Activated CD4-positive, alpha-beta T cell treated with anti-CD3 and anti-CD28 coated beads, Interleukin-10, Interleukin-2, amounts not matched to agents 100 ng/mL and 50 ng/mL, durations not matched to agents 16 hours and 8 hours (primary cell): ENCODE measurements at regions not wholly inside any gene's neighbourhood (a gene's known extent, or its start where the extent isn't known, plus 50 kb on each side); places are given as distances from the start of the nearest gene placed in this dataset.

ENCODE experiments used
- DNase-seq: peaks from one replicate; pipeline ENCODE4 v3.0.0-alpha.2; 2020

DNA sequence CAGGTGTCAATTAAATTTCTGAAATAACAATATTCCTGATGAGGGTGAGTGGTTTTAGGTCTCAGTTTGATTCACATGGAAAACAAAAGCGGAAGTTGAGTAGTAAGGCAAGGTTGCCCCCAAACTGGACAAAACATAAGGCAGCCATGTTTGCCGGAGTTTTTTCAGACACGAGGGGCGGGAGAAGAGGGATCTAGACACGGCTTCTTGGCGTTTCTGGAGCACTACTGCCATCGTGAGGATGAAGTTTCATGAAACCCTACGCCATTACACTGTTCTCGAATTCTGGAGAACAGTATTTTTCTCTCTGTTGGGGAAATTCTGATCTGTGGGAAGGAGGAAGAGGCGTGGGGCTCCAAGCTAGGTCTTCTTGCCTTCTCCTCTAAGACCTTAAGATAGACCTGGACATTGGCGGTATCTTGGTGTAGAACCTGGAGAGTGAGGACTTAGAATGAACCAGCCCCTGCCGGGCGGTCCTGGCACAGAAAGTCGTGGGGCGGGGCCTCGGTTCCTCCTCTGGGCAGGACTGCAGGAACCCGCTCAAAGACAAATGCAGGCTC, 160.3 kb downstream of the OR13H1 start:
- peak; percentile 89 for DNase-seq

DNA sequence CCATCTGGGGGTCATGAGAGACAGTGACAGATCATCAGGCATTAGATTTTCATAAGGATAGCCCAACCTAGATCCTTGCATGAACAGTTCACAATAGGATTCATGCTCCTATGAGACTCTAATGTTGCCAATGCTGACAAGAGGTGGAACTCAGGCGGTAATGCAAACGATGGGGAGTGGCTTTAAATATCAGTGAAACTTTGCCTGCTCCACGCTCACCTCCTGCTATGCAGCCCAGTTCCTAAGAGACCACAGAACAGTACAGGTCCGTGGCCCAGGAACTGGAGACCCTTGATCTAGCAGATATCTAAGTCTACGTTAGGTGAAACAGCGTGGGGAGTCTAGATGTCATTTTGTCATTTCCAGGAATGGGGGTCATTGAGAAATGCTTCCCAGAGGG, 165.7 kb downstream of the OR13H1 start:
- no peak for DNase-seq

DNA sequence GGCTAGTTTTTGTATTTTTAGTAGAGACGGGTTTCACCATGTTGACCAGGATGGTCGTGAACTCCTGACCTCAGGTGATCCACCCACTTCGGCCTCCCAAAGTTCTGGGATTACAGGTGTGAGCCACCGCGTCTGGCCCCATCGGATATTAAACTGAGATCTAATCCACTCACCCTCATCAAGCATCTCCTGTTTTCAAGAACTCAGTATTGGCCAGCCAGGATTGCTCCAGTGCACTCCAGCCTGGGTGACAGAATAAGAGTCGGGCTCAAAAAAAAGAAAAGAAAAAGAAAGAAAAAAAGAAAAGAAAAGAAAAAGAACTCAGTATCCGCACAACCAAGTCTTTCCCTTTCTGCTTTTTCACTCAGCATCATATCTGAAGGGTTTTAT, 167.6 kb downstream of the OR13H1 start:
- no peak for DNase-seq

DNA sequence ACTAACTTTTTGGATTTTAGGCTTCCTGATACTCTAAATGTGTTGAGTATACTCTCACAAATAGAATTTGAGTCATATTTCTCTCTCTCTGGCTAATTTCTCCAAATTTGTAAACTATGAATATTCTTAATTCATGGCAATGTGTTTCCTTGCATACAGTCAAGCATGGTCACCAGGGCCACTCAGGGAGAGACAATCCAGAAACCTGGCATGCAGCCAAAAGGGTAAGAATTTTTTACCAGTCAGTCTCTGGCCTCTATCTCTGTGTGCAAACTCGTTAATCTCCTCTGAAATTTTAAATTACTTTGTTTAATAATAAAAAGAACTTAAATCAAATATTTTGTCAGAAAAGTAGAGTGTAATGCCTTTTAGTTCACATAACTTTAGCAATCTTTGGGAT, 179.8 kb downstream of the OR13H1 start:
- DNase-seq = no peak

DNA sequence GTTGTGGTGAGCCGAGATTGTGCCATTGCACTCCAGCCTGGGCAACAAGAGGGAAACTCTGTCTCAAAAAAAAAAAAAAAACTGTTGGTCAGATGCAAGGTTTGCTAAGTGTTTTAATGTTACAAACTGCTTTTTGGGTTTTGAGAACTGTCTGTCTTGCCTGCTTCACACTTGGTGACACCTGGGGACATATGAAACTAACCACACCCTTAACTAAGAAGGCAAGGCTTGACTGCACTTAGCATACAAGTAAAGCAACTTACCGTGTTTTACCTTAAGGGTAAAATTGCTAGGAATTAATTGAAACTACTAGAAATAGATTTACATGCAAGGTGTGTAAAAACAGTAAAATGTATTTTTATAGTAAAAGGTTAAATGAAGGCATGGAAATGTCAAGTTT, 180.4 kb downstream of the OR13H1 start:
- DNase-seq = no peak

DNA sequence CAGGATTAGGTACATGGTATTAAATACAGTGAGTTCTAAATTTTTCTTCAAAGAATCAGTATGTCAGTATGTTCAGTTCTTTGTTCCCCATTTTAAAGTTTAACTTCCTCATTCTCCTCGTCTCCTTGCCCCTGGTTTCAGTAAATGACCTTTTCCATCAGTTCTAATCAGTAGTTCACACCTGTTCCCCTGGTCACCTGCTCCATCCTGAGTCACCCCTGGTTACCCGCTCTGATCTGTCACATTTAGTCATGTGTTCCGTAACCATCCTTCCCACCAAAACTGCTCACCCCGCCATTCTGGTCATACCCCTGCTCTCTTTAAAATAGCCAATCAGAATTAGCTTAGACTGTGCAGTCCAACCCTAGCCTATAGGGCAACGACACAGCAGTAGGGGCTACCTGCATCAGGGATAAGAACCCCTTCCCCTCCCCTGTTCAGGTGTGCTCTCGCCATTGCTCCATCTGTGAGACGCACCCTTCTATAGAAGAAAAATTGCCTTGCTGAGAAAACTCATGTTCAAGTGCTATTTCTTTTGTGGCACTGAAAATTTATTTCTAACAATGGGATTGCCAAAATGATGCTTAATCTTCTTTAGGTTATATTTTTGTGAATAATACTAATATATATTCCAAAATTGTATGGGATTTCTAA, 181.3 kb downstream of the OR13H1 start:
- DNase-seq = no peak

DNA sequence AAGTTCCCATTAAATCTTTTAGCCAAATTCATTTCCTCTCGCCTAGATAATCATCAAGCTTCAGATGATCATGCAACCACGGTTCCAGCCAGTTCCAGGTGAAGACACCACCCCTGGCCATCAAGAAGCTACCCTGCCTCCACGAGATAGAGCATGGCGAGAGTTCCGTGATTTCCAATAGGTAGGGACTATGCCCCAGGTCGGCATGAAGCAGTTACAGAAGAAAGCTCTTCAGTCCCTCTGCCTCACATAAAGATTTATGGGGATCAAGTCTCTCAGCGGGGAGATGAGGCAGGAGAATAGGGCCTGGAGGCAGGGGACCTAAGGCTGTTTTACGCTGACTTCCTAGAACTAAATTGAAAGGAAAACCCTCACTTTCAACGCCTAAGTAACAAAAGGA, 183.9 kb downstream of the OR13H1 start:
- no peak for DNase-seq

DNA sequence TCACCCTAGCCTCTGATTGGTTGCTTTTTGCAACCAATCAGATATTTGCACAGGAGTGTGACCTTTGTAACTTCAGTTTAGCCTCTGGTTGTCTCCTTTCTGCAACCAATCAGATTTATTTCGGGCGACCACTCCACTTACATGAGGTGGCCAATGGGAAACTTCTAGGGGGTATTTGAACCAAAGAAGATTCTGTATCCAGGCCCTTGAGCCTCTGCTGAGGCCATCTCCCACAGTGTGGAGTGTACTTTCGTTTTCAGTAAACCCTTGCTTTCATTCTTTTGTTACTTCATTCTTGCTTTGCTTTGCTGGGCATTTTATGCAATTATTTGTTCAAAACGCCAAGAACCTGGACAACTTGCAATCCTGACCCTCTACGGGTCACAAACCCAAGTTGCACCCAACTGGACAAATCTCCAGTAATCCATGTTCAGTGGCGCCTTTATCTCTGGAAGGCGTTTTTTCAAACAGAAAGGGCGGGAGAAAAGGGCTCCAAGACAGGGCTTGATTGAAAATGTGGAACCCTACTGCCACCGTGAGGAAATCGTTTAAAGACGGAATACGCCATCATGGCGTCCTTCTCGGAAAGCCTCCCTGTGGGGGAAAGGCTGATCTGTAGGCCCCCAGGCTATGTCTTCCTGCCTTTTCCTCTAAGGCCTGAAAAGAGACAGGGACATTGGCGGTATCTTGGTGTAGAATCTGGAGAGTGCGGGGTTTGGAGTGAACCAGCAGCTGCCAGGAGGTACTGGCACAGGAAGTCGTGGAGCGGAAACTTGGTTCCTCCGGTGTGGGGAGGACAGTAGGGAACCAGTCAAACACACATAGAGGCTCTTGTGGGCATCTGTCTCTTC, 184.6 kb downstream of the OR13H1 start:
- peak; percentile 79 for DNase-seq

DNA sequence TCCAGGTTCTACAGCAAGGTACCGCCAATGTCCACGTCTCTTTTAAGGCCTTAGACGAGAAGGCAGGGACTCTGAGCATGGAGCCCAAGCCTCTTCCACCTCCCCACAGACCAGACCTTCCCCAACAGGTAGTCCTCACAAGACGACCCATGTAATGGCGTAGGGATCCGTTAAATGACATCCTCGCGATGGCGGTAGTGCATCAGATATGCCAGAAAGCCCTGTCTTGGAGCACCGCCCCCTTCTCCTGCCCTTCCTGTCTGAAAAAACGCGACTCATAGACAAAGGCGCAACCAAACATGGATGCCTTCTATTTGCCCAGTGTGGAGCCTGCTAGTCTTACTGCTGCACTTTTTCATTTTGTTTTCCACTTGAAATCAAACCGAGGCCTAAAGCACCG, 185.4 kb downstream of the OR13H1 start:
- peak; percentile 83 for DNase-seq

DNA sequence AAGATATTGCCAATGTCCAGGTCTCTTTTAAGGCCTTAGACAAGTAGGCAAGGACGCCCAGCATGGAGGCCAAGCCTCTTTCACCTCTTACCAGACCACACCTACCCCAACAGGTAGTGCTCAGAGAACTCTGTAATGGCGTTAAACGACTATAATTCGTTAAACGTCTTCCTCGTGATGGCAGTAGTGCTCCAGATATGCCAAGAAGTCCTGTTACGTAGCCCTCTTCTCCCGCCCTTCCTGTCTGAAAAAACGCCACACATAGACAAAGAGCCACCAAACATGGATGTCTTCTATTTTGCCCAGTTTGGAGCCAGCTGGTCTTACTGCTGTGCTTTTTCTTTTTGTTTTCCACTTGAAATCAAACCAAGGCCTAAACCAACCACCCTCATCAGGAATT, 190.7 kb downstream of the OR13H1 start:
- peak; percentile 55 for DNase-seq

DNA sequence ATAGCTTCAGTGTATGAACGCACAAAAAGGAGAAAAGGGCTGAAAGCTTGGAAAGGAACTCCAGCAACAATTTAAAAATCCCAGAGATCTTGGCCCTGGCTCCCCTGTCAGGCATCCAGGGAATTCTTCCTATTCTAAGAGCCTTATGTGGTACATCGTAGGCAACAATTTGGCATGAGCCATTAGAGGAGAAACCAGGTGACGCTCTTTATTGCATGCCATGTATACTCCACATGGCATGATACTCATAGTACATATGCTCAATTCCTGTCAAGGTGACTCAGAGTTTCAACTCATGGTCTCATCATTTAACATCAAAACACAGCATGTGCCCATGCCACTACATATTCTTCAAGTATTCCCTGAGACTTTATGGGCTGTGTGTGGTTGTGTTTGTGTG, 191.3 kb downstream of the OR13H1 start:
- no peak for DNase-seq

DNA sequence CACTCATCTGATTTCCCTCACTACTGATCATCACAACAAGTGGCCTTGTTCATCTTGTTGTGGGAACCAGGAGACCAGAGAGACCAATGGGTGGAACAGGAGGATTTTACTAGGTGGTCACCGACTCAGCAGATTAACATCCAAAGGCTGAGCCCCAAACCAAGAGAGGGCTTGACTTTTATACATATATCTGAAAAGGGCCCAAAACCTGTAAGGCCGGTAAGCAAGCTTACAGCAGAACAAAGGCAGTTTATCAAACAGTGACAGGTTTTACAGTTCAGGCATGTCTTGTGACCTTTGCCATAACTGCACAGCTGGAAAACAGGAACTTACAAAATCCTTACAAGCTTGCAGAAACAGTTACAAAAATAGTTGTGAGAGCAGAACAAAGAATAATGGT, 195.9 kb downstream of the OR13H1 start:
- no peak for DNase-seq

DNA sequence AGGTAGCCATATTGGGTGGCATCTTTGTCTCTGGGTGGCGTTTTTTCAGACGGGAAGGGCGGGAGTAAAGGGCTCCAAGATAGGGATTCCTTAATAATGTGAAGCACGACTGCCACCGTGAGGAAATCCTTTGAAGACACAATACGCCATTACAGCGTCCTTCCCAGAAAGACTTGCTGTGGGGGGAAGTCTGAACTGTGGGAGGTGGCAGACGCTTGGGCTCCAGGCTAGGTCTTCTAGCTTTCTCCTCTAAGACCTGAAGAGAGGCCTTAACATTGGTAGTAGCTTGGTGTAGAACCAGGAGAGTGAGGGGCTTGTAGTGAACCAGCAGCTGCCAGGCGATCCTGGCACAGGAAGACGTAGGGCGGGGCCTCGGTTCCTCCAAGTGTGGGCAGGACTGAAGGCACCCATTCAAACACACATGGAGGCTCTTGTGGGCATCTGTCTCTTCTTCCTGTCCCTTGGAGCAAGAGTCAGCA, 197.3 kb downstream of the OR13H1 start:
- DNase-seq = peak; percentile 84

DNA sequence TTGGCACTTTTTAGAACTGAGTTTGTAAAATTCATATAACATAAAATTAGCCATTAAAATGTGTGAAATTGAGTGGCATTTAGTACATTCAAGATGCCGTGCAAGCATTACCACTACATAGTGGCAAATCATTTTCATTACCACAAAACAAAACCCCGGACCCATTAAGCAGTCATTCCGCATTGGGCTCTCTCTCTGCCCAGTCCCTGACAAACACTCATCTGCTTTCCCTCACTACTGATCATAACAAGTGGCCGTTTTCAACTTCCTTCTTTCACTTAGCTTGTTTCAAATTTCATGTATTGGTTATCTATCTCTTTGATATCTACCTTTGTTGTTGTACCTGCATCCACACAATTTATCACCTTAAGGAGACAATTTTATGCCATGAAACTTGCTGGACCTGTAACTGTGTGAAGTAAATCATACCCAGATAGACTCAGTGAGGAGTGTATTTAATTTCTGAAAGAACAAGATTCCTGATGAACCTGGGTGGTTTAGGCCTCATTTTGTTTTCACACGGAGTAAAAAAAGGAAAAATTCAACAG, 202.1 kb downstream of the OR13H1 start:
- peak; percentile 35 for DNase-seq

DNA sequence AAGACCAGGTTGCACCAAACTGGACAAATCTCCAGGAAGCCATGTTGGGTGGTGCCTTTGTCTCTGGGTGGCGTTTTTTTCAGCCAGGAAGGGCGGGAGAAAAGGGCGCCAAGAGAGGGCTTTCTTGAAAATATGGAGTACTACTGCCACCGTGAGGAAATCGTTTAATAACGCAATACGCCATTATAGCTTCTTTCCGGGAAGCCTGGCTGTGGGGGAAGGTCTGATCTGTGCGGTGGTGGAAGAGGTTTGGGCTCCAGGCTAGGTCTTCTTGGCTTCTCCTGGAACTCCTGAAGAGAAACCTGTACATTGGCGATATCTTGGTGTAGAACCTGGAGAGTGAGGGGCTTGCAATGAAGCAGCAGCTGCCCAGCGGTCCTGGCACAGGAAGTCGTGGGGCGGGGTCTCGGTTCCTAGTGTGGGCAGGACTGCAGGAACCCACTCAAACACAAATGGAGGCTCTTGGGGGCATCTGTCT, 202.7 kb downstream of the OR13H1 start:
- DNase-seq = peak; percentile 89

DNA sequence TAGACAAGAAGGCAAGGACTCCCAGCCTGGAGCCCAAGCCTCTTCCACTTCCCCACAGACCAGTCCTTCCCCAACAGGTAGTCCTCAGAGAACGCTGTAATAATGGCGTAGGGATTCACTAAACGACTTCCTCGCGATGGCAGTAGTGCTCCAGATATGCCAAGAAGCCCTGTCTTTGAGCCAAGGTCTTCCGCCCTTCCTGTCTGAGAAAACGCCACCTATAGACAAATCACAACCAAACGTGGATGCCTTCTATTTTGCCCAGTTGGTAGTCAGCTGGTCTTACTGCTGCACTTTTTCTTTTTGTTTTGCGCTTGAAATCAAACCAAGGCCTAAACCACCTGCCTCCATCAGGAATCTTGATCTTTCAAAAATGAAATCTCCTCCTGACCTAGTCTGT, 203.3 kb downstream of the OR13H1 start:
- DNase-seq = peak; percentile 82

DNA sequence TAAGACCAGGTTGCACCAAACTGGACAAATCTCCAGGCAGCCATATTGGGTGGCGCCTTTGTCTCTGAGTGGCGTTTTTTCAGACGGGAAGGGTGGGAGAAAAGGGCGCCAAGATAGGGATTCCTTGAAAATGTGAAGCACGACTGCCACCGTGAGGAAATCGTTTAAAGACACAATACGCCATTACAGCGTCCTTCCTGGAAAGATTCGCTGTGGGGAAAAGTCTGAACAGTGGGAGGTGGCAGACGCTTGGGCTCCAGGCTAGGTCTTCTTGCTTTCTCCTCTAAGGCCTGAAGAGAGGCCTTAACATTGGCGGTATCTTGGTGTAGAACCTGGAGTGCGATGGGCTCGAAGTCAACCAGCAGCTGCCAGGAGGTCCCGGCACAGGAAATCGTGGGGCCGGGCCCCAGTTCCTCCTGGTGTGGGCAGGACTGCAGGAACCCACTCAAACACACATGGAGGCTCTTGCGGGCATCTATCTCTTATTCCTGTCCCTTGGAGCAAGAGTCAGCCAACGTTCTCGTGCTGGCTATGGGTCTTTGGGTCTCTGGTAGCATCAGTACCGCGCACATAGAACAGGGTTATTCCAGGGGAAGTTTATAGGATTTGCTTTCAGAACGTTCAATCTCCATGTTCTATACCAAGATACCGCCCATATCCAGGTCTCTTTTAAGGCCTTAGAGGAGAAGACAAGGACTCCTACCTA, 208.8 kb downstream of the OR13H1 start:
- DNase-seq = peak; percentile 83

DNA sequence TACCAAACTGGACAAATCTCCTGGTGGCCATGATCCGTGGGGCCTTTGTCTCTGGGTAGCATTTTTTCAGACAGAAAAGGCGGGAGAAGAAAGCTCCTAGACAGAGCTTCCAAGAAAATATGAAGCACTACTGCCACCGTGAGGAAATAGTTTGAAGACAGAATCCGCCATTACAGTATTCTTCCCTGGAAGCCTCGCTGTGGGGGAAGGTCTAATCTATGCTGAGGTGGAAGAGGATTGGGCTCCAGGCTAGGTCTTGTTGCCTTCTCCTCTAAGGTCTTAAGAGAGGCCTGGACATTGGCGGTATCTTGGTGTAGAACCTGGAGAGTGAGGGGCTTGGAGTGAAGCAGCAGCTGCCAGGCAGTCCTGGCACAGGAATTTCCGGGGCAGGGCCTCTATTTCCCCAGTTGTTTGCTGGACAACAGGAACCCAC, 218.9 kb downstream of the OR13H1 start:
- DNase-seq = peak; percentile 81

DNA sequence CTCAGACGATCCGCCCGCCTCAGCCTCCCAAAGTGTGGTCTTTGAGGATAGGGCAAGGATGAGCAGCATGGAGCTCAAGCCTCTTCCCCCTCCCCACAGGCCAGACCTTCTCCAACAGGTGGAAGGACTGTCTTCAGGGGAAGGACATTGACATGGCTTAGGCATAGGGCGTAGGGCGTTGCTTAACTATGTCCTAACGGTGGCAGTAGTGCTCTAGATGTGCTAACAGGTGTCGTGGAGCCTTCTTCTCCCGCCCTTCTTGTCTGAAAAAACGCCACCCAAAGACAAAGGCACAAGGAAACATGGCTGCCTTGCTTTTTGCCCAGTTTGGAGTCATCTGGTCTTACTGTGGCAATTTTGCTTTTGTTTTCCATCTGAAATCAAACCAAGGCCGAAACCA, 219.8 kb downstream of the OR13H1 start:
- peak; percentile 91 for DNase-seq

DNA sequence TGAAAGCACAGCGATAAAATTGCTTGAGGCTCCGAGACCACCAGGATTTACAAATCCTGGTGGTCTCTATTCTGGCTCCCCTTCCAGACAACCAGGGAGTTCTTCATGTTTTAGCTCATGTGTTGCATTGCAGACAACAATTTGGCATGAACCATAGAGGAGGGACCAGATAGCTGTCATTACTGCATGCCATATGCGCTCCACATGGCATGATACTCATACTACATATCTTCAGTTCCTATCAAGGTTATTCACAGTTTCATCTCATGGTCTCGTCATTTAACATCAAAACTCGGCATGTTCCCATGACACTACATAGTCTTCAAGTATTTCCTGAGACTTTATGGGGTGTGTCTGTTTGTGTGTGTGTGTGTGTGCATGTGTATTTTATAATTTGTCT, 220.3 kb downstream of the OR13H1 start:
- DNase-seq = peak; percentile 9

DNA sequence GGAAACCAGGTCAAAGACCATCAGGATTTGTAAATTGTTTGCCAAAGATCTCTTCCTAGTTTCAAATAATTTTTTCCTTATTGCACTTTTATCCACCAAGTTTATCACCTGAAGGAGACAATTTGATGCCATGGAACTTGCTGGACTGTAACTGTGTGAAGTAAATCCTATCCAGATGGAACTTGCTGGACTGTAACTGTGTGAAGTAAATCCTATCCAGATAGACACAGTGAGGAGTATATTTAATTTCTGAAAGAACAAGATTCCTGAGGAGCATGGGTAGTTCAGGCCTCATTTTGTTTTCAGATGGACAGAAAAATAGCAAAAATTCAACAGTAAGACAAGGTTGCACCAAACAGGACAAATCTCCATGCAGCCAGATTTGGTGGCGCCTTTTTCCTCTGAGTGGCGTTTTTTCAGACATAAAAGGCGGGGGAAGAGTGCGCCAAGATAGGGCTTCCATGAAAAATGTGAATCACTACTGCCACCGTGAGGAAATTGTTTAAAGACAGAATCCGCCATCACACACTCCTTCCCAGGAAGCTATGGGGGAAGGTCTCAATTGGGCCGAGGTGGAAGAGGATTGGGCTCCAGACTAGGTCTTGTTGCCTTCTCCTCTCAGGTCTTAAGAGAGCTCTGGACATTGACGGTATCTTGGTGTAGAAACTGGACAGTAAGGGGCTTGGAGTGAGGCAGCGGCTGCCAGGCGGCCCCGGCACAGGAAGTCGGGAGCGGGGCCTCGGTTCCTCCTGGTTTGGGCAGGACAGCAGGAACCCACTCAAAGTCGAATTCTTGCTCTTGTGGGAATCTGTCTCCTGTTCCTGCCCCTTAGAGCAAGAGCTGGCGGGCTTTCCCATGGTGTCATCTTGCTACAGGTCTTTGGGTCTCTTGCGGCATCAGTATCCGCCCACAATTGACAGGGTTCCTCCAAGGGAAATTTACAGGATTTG, 234.7 kb downstream of the OR13H1 start:
- DNase-seq = peak; percentile 87

DNA sequence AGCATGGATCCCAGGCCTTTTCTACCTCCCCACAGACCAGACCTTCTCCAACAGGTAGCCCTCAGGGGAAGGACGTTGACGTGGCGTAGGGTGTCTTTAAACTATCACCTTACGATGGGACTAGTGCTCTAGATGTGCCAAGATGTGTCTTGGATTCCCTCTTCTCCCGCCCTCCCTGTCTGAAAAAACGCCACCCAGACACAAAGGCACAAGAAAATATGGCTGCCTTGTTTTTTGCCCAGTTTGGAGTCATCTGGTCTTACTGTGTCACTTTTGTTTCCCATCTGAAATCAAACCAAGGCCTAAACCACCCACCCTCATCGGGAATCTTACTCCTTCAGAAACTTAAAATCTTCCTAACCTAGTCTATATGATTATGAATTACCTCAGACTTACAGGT, 235.4 kb downstream of the OR13H1 start:
- DNase-seq = no peak
